Kidney epithelial cell (primary cell): ENCODE measurements at regions not wholly inside any gene's neighbourhood (a gene's known extent, or its start where the extent isn't known, plus 50 kb on each side); places are given as distances from the start of the nearest gene placed in this dataset.

ENCODE experiments used
- DNase-seq: peaks from one replicate; pipeline ENCODE4 v3.0.0-alpha.2; 2010; ENCODE audit warnings: low read depth
- H3K27me3 ChIP-seq: 2 replicates; pipeline ENCODE4 v1.6.0; 2011; ENCODE audit warnings: low read length; ENCODE audit not compliant: control insufficient read depth, insufficient read depth
- H3K36me3 ChIP-seq: 2 replicates; pipeline ENCODE4 v1.5.1; 2011; ENCODE audit warnings: low read length; ENCODE audit not compliant: control insufficient read depth, insufficient read depth
- H3K4me3 ChIP-seq: 2 replicates; pipeline ENCODE4 v1.5.1; 2011; ENCODE audit warnings: low read depth, mild to moderate bottlenecking, control low read depth, low read length
- CTCF ChIP-seq: IDR thresholded peaks from 2 replicates; pipeline ENCODE4 v1.5.1; 2011; ENCODE audit warnings: mild to moderate bottlenecking, moderate library complexity, low read length, control low read depth, inconsistent platforms; ENCODE audit not compliant: insufficient read depth, poor library complexity, severe bottlenecking

DNA sequence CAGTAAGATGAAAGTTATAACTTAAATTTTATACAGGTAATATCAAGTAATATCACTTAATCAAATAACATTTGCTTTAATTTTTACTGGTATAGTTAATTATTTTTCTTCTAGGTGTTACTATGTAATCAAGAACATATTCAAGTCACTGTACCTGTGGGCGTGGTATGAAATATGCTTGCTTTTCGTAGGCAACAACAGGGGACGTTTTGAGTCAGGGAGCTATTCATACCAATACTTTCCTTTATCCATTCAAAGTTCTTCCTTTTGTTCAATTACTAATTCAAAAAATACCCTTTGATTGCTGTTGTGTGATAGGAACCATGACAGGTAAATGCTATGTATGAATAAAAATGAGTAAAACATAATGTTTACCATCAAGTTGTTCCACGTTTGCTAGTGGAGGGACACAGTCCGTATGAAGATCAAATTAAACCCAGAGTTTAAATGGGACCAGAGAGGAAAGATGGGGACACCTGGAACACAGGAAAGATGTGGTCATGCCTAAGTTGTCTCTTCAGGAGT, 654.0 kb upstream of the KCNMB2 start:
- no peak for TF ChIP-seq CTCF
- DNase-seq: no peak
- no peak overlapping the region for H3K4me3 ChIP-seq
- H3K27me3 ChIP-seq: no peaks in the 10 kb centered on the region
- H3K36me3 ChIP-seq: no peaks in the 10 kb centered on the region

- no peaks in the 10 kb centered on the region for H3K27me3 ChIP-seq
- no peaks in the 10 kb centered on the region for H3K36me3 ChIP-seq
- no peak for TF ChIP-seq CTCF
- H3K4me3 ChIP-seq: no peak overlapping the region
- DNase-seq: no peak
These were observed 653.1 kb upstream of the KCNMB2 start for GRCh38 chr3:177883091-177883490.

DNA sequence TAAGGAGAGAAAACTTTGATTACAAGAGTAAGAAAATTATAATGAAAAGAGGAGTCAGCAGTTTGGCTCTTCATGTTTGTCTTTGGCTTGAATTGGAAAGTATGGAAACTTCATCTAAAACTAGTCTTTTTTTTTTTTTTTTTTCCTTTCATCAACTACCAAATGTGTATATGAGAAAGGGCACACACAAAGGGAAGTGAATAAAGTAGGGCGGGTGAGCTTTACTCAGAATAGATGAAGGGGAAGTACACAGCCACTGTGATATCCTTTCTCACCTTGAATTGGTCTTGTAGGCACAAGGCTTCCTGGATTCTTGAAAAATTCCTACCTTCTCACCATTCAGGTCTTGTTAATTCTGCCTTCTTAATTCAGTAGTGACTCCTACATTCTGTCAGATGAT, 652.3 kb upstream of the KCNMB2 start:
- H3K27me3 ChIP-seq: no peaks in the 10 kb centered on the region
- TF ChIP-seq CTCF: no peak
- DNase-seq: no peak
- H3K4me3 ChIP-seq: no peak overlapping the region
- H3K36me3 ChIP-seq: no peaks in the 10 kb centered on the region

- no peak for DNase-seq
- no peak overlapping the region for H3K4me3 ChIP-seq
- no peak for TF ChIP-seq CTCF
These were observed 651.2 kb upstream of the KCNMB2 start for GRCh38 chr3:177885063-177885462.

GRCh38 chr3:177886501-177886900, 649.7 kb upstream of the KCNMB2 start:
- Histone ChIP-seq H3K4me3 (no peak overlapping the region), H3K27me3 (no peaks in the 10 kb centered on the region), H3K36me3 (no peaks in the 10 kb centered on the region)
- no peak for DNase-seq
- no peak for TF ChIP-seq CTCF

More at GRCh38 chr3:177885063-177885462, 651.2 kb upstream of the KCNMB2 start:
- H3K36me3 ChIP-seq: no peaks in the 10 kb centered on the region
- no peaks in the 10 kb centered on the region for H3K27me3 ChIP-seq

- Histone ChIP-seq H3K36me3 (no peaks in the 10 kb centered on the region), H3K27me3 (no peaks in the 10 kb centered on the region), H3K4me3 (no peak overlapping the region)
- no peak for DNase-seq
- TF ChIP-seq CTCF: no peak
These were observed 648.8 kb upstream of the KCNMB2 start for GRCh38 chr3:177887475-177887874.
